ENCODE measurements at regions not wholly inside any gene's neighbourhood (a gene's known extent, or its start where the extent isn't known, plus 50 kb on each side); places are given as distances from the start of the nearest gene placed in this dataset.
"Not testable (repeated sequence)": the region's sequence is repeated elsewhere in the genome, so short reads cannot be mapped to it uniquely, and the experiment has no call there.

DNA sequence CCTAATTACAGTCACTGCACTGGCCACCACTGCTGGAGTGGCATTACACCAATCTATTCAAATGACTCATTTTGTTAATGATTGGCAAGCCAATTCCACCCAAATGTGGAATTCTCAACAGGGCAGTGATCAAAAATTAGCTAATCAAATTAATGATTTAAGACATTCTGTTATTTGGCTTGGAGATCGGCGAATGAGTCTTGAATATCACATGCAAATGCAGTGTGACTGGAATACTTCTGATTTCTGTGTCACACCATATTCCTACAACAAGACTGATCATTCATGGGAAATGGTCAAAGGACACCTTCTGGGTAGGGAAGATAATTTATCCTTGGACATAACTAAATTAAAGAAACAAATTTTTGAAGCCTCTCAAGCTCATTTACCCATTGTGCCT is 165.1 kb downstream of the IER5 start:
- not testable (repeated sequence) for H3K27ac ChIP-seq (ENCODE audit: low read depth in 2 of 2, low read length in 2 of 2); H3K4me3 ChIP-seq (ENCODE audit: low read length in 2 of 2); H3K4me1 ChIP-seq (ENCODE audit: control insufficient read depth in 2 of 2, insufficient read depth in 2 of 2, low read length in 2 of 2)

DNA sequence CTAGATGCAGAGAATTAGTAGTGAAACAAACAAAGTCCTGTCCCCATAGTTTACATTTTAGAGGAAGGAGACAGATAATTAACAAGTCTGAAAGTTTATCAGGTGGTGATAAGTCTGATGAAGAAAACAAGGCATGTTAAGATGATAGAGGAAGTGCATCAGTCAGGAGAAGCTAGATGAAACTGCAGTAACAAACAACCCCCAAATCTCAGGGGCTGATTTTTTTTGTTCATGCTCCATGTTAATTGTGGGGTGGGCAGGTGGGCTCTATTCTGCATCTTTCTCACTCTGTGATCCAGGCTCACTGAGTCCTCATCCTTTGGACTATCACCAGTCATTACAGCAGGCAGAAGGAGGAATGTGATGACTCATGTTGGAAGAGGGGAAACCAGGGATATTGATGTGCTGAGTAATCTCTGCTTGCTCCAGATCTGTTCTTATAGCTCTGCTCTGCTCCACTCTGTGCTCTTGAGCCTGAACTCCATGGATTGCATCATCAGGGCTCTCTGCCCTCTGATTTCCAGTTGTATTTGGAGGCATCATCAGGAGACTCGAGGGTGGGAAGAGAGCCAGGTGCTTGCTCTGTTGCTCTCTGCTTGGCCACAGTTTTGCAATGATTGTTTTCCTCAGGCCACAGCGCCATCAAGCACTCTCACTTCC is 166.9 kb downstream of the IER5 start:
- no peaks in the 10 kb centered on the region for H3K27me3 ChIP-seq (ENCODE audit: control insufficient read depth in 2 of 2, insufficient read depth in 2 of 2, low read length in 2 of 2)

More for the DNA sequence above, 165.1 kb downstream of the IER5 start:
- H3K36me3 ChIP-seq (ENCODE audit: control insufficient read depth in 2 of 2, insufficient read depth in 2 of 2, low read length in 2 of 2); H3K9me3 ChIP-seq (ENCODE audit: control insufficient read depth in 2 of 2, low read length in 2 of 2); H3K9ac ChIP-seq (ENCODE audit: low read depth in 1 of 2, low read length in 2 of 2); H3K27me3 ChIP-seq (ENCODE audit: control insufficient read depth in 2 of 2, insufficient read depth in 2 of 2, low read length in 2 of 2): not testable (repeated sequence)

GRCh38 chr1:181257117-181257516 is 168.6 kb downstream of the IER5 start:
- Histone ChIP-seq H3K27ac (ENCODE audit: low read depth in 2 of 2, low read length in 2 of 2) (no peak overlapping the region), H3K4me1 (ENCODE audit: control insufficient read depth in 2 of 2, insufficient read depth in 2 of 2, low read length in 2 of 2) (no peaks in the 10 kb centered on the region), H3K27me3 (ENCODE audit: control insufficient read depth in 2 of 2, insufficient read depth in 2 of 2, low read length in 2 of 2) (no peaks in the 10 kb centered on the region), H3K9ac (ENCODE audit: low read depth in 1 of 2, low read length in 2 of 2) (no peak overlapping the region), H3K36me3 (ENCODE audit: control insufficient read depth in 2 of 2, insufficient read depth in 2 of 2, low read length in 2 of 2) (no peaks in the 10 kb centered on the region), H3K4me3 (ENCODE audit: low read length in 2 of 2) (no peak overlapping the region), H3K9me3 (ENCODE audit: control insufficient read depth in 2 of 2, low read length in 2 of 2) (no peaks in the 10 kb centered on the region)

More for the DNA sequence above, 166.9 kb downstream of the IER5 start:
- Histone ChIP-seq H3K27ac (ENCODE audit: low read depth in 2 of 2, low read length in 2 of 2) (no peak overlapping the region), H3K4me3 (ENCODE audit: low read length in 2 of 2) (no peak overlapping the region), H3K36me3 (ENCODE audit: control insufficient read depth in 2 of 2, insufficient read depth in 2 of 2, low read length in 2 of 2) (no peaks in the 10 kb centered on the region), H3K9me3 (ENCODE audit: control insufficient read depth in 2 of 2, low read length in 2 of 2) (no peaks in the 10 kb centered on the region), H3K4me1 (ENCODE audit: control insufficient read depth in 2 of 2, insufficient read depth in 2 of 2, low read length in 2 of 2) (no peaks in the 10 kb centered on the region), H3K9ac (ENCODE audit: low read depth in 1 of 2, low read length in 2 of 2) (no peak overlapping the region)

GRCh38 chr1:181259026-181259745 is 170.7 kb downstream of the IER5 start:
- H3K27ac ChIP-seq (ENCODE audit: low read depth in 2 of 2, low read length in 2 of 2): no peak overlapping the region
- H3K4me1 ChIP-seq (ENCODE audit: control insufficient read depth in 2 of 2, insufficient read depth in 2 of 2, low read length in 2 of 2): no peaks in the 10 kb centered on the region
- H3K9ac ChIP-seq (ENCODE audit: low read depth in 1 of 2, low read length in 2 of 2): no peak overlapping the region
- no peaks in the 10 kb centered on the region for H3K27me3 ChIP-seq (ENCODE audit: control insufficient read depth in 2 of 2, insufficient read depth in 2 of 2, low read length in 2 of 2)
- no peak overlapping the region for H3K4me3 ChIP-seq (ENCODE audit: low read length in 2 of 2)
- H3K9me3 ChIP-seq (ENCODE audit: control insufficient read depth in 2 of 2, low read length in 2 of 2): no peaks in the 10 kb centered on the region
- no peaks in the 10 kb centered on the region for H3K36me3 ChIP-seq (ENCODE audit: control insufficient read depth in 2 of 2, insufficient read depth in 2 of 2, low read length in 2 of 2)

DNA sequence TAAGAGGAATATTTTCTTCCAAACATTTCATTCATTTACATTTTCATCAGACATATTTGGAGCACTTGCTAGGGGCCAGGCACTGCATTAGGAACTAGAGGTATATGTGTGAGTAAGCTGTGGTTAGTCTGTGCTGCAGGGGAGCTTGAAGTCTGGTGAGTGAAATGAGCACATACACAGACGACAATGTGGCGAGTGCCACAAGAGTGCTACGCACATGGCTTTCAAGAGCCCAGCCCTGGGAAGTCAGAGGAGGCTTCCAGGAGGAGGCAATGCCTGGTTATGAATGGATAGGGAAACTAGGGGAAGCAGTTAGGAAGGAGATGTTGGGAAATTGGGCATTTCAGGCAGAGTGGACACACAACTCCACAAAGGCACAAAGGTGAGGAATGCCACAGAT is 171.8 kb downstream of the IER5 start:
- no peaks in the 10 kb centered on the region for H3K4me1 ChIP-seq (ENCODE audit: control insufficient read depth in 2 of 2, insufficient read depth in 2 of 2, low read length in 2 of 2)
- H3K4me3 ChIP-seq (ENCODE audit: low read length in 2 of 2): no peak overlapping the region
- H3K27me3 ChIP-seq (ENCODE audit: control insufficient read depth in 2 of 2, insufficient read depth in 2 of 2, low read length in 2 of 2): no peaks in the 10 kb centered on the region
- H3K36me3 ChIP-seq (ENCODE audit: control insufficient read depth in 2 of 2, insufficient read depth in 2 of 2, low read length in 2 of 2): no peaks in the 10 kb centered on the region
- no peak overlapping the region for H3K27ac ChIP-seq (ENCODE audit: low read depth in 2 of 2, low read length in 2 of 2)
- no peak overlapping the region for H3K9ac ChIP-seq (ENCODE audit: low read depth in 1 of 2, low read length in 2 of 2)
- no peaks in the 10 kb centered on the region for H3K9me3 ChIP-seq (ENCODE audit: control insufficient read depth in 2 of 2, low read length in 2 of 2)

- H3K4me3 ChIP-seq (ENCODE audit: low read length in 2 of 2): no peak overlapping the region
- H3K9me3 ChIP-seq (ENCODE audit: control insufficient read depth in 2 of 2, low read length in 2 of 2): no peaks in the 10 kb centered on the region
- no peaks in the 10 kb centered on the region for H3K36me3 ChIP-seq (ENCODE audit: control insufficient read depth in 2 of 2, insufficient read depth in 2 of 2, low read length in 2 of 2)
- no peak overlapping the region for H3K9ac ChIP-seq (ENCODE audit: low read depth in 1 of 2, low read length in 2 of 2)
- no peaks in the 10 kb centered on the region for H3K27me3 ChIP-seq (ENCODE audit: control insufficient read depth in 2 of 2, insufficient read depth in 2 of 2, low read length in 2 of 2)
- no peak overlapping the region for H3K27ac ChIP-seq (ENCODE audit: low read depth in 2 of 2, low read length in 2 of 2)
- H3K4me1 ChIP-seq (ENCODE audit: control insufficient read depth in 2 of 2, insufficient read depth in 2 of 2, low read length in 2 of 2): no peaks in the 10 kb centered on the region
These were observed 172.5 kb downstream of the IER5 start for GRCh38 chr1:181260994-181261393.

- H3K9me3 ChIP-seq (ENCODE audit: control insufficient read depth in 2 of 2, low read length in 2 of 2): no peaks in the 10 kb centered on the region
- no peaks in the 10 kb centered on the region for H3K4me1 ChIP-seq (ENCODE audit: control insufficient read depth in 2 of 2, insufficient read depth in 2 of 2, low read length in 2 of 2)
- H3K27ac ChIP-seq (ENCODE audit: low read depth in 2 of 2, low read length in 2 of 2): no peak overlapping the region
- H3K27me3 ChIP-seq (ENCODE audit: control insufficient read depth in 2 of 2, insufficient read depth in 2 of 2, low read length in 2 of 2): no peaks in the 10 kb centered on the region
- no peak overlapping the region for H3K9ac ChIP-seq (ENCODE audit: low read depth in 1 of 2, low read length in 2 of 2)
- H3K4me3 ChIP-seq (ENCODE audit: low read length in 2 of 2): no peak overlapping the region
- no peaks in the 10 kb centered on the region for H3K36me3 ChIP-seq (ENCODE audit: control insufficient read depth in 2 of 2, insufficient read depth in 2 of 2, low read length in 2 of 2)
These were observed 173.6 kb downstream of the IER5 start for GRCh38 chr1:181262069-181262468.

GRCh38 chr1:181263444-181263843 is 174.9 kb downstream of the IER5 start:
- no peaks in the 10 kb centered on the region for H3K36me3 ChIP-seq (ENCODE audit: control insufficient read depth in 2 of 2, insufficient read depth in 2 of 2, low read length in 2 of 2)
- no peaks in the 10 kb centered on the region for H3K9me3 ChIP-seq (ENCODE audit: control insufficient read depth in 2 of 2, low read length in 2 of 2)
- H3K4me3 ChIP-seq (ENCODE audit: low read length in 2 of 2): no peak overlapping the region
- H3K27me3 ChIP-seq (ENCODE audit: control insufficient read depth in 2 of 2, insufficient read depth in 2 of 2, low read length in 2 of 2): no peaks in the 10 kb centered on the region
- no peaks in the 10 kb centered on the region for H3K4me1 ChIP-seq (ENCODE audit: control insufficient read depth in 2 of 2, insufficient read depth in 2 of 2, low read length in 2 of 2)
- no peak overlapping the region for H3K27ac ChIP-seq (ENCODE audit: low read depth in 2 of 2, low read length in 2 of 2)
- no peak overlapping the region for H3K9ac ChIP-seq (ENCODE audit: low read depth in 1 of 2, low read length in 2 of 2)

DNA sequence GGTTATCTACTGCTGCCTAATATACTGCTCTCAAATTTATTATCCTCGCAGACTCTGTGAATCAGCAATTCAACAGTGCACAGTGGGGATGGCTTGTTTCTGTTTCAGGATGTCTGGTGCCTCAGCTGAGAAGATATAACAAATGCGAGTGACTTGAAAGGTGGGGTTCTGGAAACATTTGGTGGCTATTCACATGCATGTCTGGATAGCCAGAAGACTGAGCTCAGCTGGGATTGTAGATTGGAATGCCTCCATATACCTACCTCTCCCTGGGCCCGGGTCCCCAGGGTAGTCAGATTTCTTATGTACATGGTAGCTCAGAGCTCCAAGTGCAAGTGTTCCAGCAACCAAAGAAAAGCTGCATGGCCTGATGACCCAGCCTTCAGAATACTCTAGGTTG is 176.3 kb downstream of the IER5 start:
- no peaks in the 10 kb centered on the region for H3K27me3 ChIP-seq (ENCODE audit: control insufficient read depth in 2 of 2, insufficient read depth in 2 of 2, low read length in 2 of 2)
- H3K27ac ChIP-seq (ENCODE audit: low read depth in 2 of 2, low read length in 2 of 2): no peak overlapping the region
- no peaks in the 10 kb centered on the region for H3K4me1 ChIP-seq (ENCODE audit: control insufficient read depth in 2 of 2, insufficient read depth in 2 of 2, low read length in 2 of 2)
- H3K9ac ChIP-seq (ENCODE audit: low read depth in 1 of 2, low read length in 2 of 2): no peak overlapping the region
- H3K9me3 ChIP-seq (ENCODE audit: control insufficient read depth in 2 of 2, low read length in 2 of 2): no peaks in the 10 kb centered on the region
- H3K4me3 ChIP-seq (ENCODE audit: low read length in 2 of 2): no peak overlapping the region
- no peaks in the 10 kb centered on the region for H3K36me3 ChIP-seq (ENCODE audit: control insufficient read depth in 2 of 2, insufficient read depth in 2 of 2, low read length in 2 of 2)

DNA sequence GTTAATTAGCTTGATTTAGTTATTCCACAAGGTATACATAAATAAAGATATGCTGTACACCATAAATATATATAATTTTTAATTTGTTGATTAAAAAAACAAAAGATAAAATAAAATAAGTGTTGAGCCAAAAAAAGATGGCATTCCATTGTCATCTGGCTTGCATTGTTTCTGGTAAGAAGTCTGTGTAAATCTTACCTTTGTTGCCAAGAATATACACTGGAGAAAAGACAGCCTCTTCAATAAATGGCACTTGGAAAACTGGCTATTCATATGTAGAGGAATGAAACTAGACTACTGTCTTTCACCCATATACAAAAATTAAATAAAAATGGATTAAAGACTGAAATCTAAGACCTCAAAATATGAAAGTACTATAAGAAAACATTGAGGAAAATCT is 196.5 kb downstream of the IER5 start:
- no peaks in the 10 kb centered on the region for H3K36me3 ChIP-seq (ENCODE audit: control insufficient read depth in 2 of 2, insufficient read depth in 2 of 2, low read length in 2 of 2)
- no peak overlapping the region for H3K27ac ChIP-seq (ENCODE audit: low read depth in 2 of 2, low read length in 2 of 2)
- H3K27me3 ChIP-seq (ENCODE audit: control insufficient read depth in 2 of 2, insufficient read depth in 2 of 2, low read length in 2 of 2): no peaks in the 10 kb centered on the region
- H3K9ac ChIP-seq (ENCODE audit: low read depth in 1 of 2, low read length in 2 of 2): no peak overlapping the region
- H3K9me3 ChIP-seq (ENCODE audit: control insufficient read depth in 2 of 2, low read length in 2 of 2): peaks cover 0 to 2% of the 10 kb centered on the region in 2 donors
- H3K4me1 ChIP-seq (ENCODE audit: control insufficient read depth in 2 of 2, insufficient read depth in 2 of 2, low read length in 2 of 2): no peaks in the 10 kb centered on the region
- H3K4me3 ChIP-seq (ENCODE audit: low read length in 2 of 2): no peak overlapping the region
